ENCODE measurements at regions not wholly inside any gene's neighbourhood (a gene's known extent, or its start where the extent isn't known, plus 50 kb on each side); places are given as distances from the start of the nearest gene placed in this dataset.

DNA sequence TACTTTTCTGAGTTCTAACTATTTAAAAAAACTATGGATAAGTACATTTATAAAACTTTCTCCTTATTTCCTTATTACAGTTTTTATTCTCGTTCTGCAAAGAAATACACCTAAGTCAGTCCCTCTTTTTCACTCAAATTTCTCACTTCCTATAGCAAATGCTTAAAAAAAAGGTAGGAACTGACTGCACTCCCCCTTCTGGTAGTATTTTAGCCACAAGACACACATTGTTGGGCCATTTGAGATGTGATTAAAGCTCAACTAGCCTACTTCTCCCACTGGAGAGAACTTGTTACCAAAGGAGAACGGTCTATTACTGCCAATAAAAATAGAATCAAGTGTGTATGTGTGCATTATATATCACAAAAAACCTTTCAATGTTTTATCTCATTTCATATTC is 521.9 kb upstream of the PRMT6 start:
- no peak overlapping the region for H3K4me3 Mint-ChIP-seq (ENCODE audit: unreplicated experiment)
- no peak for DNase-seq
- no peaks in the 10 kb centered on the region for H3K4me1 ChIP-seq
- TF ChIP-seq, protein P1, sequence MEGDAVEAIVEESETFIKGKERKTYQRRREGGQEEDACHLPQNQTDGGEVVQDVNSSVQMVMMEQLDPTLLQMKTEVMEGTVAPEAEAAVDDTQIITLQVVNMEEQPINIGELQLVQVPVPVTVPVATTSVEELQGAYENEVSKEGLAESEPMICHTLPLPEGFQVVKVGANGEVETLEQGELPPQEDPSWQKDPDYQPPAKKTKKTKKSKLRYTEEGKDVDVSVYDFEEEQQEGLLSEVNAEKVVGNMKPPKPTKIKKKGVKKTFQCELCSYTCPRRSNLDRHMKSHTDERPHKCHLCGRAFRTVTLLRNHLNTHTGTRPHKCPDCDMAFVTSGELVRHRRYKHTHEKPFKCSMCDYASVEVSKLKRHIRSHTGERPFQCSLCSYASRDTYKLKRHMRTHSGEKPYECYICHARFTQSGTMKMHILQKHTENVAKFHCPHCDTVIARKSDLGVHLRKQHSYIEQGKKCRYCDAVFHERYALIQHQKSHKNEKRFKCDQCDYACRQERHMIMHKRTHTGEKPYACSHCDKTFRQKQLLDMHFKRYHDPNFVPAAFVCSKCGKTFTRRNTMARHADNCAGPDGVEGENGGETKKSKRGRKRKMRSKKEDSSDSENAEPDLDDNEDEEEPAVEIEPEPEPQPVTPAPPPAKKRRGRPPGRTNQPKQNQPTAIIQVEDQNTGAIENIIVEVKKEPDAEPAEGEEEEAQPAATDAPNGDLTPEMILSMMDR (IDR thresholded peaks at IDR 0.05; ENCODE audit: insufficient read depth in 1 of 2, low read depth in 1 of 2, low read length in 1 of 2, severe bottlenecking in 1 of 2, unreplicated experiment in 1 of 2), result no peak
- no peaks in the 10 kb centered on the region for H3K9me3 ChIP-seq
- no peaks in the 10 kb centered on the region for H3K9me3 Mint-ChIP-seq (ENCODE audit: unreplicated experiment)
- no TSS peak for BruUV-seq (replicated peaks)
- POLR2A ChIA-PET, result no interaction called here
- intact Hi-C loops (cut with micrococcal nuclease; ENCODE audit: unreplicated experiment), result no loop called here
- no peaks in the 10 kb centered on the region for H3K36me3 ChIP-seq (ENCODE audit: control insufficient read depth, insufficient read depth, low read length)
- no peaks in the 10 kb centered on the region for H3K27me3 Mint-ChIP-seq (ENCODE audit: insufficient read depth, unreplicated experiment)
- H3K4me3 ChIP-seq (ENCODE audit: low read depth, low read length), result no peak overlapping the region
- CTCF ChIA-PET, result no interaction called here
- H3K27me3 ChIP-seq (replicated peaks; ENCODE audit: control insufficient read depth, insufficient read depth, low read length), result no peaks in the 10 kb centered on the region
- no peaks in the 10 kb centered on the region for H3K36me3 Mint-ChIP-seq (ENCODE audit: insufficient read depth, unreplicated experiment)
- H3K4me1 Mint-ChIP-seq (ENCODE audit: low read depth, unreplicated experiment), result no peaks in the 10 kb centered on the region
- H3K27ac Mint-ChIP-seq (ENCODE audit: unreplicated experiment), result no peak overlapping the region

DNA sequence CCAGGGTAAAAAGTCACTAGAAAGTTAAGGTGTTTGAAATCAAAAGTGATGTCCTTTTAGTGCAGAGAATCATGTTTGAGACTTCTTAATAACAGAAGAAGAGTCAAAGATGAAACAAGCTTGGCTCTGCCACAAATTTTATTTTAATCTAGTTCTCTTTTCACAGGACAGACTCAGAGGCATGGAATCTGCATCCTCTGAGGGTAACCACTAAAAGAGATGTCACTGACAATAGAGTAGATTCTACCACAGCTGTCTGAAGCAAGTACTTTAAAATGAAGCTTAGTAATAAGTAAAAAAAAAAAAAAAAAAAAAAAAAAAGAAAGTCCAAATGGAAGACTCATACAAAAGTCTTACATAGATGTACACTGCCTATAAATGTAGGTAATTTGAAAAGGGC is 519.7 kb upstream of the PRMT6 start:
- no peak overlapping the region for H3K27ac Mint-ChIP-seq (ENCODE audit: unreplicated experiment)
- no peaks in the 10 kb centered on the region for H3K27me3 Mint-ChIP-seq (ENCODE audit: insufficient read depth, unreplicated experiment)
- Histone ChIP-seq H3K4me1 (no peaks in the 10 kb centered on the region), H3K36me3 (ENCODE audit: control insufficient read depth, insufficient read depth, low read length) (no peaks in the 10 kb centered on the region), H3K9me3 (no peaks in the 10 kb centered on the region), H3K4me3 (ENCODE audit: low read depth, low read length) (no peak overlapping the region), H3K27me3 (replicated peaks; ENCODE audit: control insufficient read depth, insufficient read depth, low read length) (no peaks in the 10 kb centered on the region)
- no peak overlapping the region for H3K4me3 Mint-ChIP-seq (ENCODE audit: unreplicated experiment)
- no peaks in the 10 kb centered on the region for H3K36me3 Mint-ChIP-seq (ENCODE audit: insufficient read depth, unreplicated experiment)
- DNase-seq, result no peak
- H3K9me3 Mint-ChIP-seq (ENCODE audit: unreplicated experiment), result no peaks in the 10 kb centered on the region
- no peaks in the 10 kb centered on the region for H3K4me1 Mint-ChIP-seq (ENCODE audit: low read depth, unreplicated experiment)
- ChIA-PET POLR2A (no interaction called here), CTCF (no interaction called here)
- no TSS peak for BruUV-seq (replicated peaks)
- TF ChIP-seq, protein P1 (IDR thresholded peaks at IDR 0.05; ENCODE audit: insufficient read depth in 1 of 2, low read depth in 1 of 2, low read length in 1 of 2, severe bottlenecking in 1 of 2, unreplicated experiment in 1 of 2), result no peak
- intact Hi-C loops (cut with micrococcal nuclease; ENCODE audit: unreplicated experiment), result no loop called here

DNA sequence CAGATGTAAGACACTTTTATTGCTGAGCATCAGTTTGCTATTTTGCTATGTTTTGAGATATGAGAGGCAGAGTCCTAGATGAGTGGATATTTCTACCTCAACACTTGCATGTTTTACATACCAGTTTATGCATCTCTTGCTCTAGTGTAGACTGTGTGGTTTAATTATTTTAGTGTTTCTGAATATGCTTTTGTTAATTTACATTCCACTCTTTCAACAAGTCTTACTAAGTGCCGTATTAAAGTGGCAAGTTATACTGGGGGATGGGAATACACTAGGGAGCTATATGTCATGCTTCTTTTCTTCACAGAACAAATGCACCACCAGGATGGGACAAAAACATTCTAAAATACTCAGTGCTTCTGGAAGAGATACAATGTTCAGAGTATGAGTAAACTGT is 507.7 kb upstream of the PRMT6 start:
- intact Hi-C loops (cut with micrococcal nuclease; ENCODE audit: unreplicated experiment), result no loop called here
- no peak overlapping the region for H3K4me3 ChIP-seq (ENCODE audit: low read depth, low read length)
- H3K36me3 ChIP-seq (ENCODE audit: control insufficient read depth, insufficient read depth, low read length), result no peaks in the 10 kb centered on the region
- H3K27ac Mint-ChIP-seq (ENCODE audit: unreplicated experiment), result no peak overlapping the region
- no peaks in the 10 kb centered on the region for H3K27me3 Mint-ChIP-seq (ENCODE audit: insufficient read depth, unreplicated experiment)
- ChIA-PET CTCF (no interaction called here), POLR2A (no interaction called here)
- H3K9me3 ChIP-seq, result no peaks in the 10 kb centered on the region
- TF ChIP-seq, protein P1 (IDR thresholded peaks at IDR 0.05; ENCODE audit: insufficient read depth in 1 of 2, low read depth in 1 of 2, low read length in 1 of 2, severe bottlenecking in 1 of 2, unreplicated experiment in 1 of 2), result no peak
- no peaks in the 10 kb centered on the region for H3K4me1 Mint-ChIP-seq (ENCODE audit: low read depth, unreplicated experiment)
- no peak for DNase-seq
- H3K27me3 ChIP-seq (replicated peaks; ENCODE audit: control insufficient read depth, insufficient read depth, low read length), result no peaks in the 10 kb centered on the region
- no TSS peak for BruUV-seq (replicated peaks)
- no peaks in the 10 kb centered on the region for H3K9me3 Mint-ChIP-seq (ENCODE audit: unreplicated experiment)
- no peak overlapping the region for H3K4me3 Mint-ChIP-seq (ENCODE audit: unreplicated experiment)
- no peaks in the 10 kb centered on the region for H3K4me1 ChIP-seq
- H3K36me3 Mint-ChIP-seq (ENCODE audit: insufficient read depth, unreplicated experiment), result no peaks in the 10 kb centered on the region
